GM21390 (cell line): ENCODE measurements at regions not wholly inside any gene's neighbourhood (a gene's known extent, or its start where the extent isn't known, plus 50 kb on each side); places are given as distances from the start of the nearest gene placed in this dataset.

Source experiments
- ATAC-seq: cut with Tn5 transposase; IDR thresholded peaks from one replicate; pipeline ENCODE4 v1.9.1; 2021; ENCODE audit not compliant: unreplicated experiment

DNA sequence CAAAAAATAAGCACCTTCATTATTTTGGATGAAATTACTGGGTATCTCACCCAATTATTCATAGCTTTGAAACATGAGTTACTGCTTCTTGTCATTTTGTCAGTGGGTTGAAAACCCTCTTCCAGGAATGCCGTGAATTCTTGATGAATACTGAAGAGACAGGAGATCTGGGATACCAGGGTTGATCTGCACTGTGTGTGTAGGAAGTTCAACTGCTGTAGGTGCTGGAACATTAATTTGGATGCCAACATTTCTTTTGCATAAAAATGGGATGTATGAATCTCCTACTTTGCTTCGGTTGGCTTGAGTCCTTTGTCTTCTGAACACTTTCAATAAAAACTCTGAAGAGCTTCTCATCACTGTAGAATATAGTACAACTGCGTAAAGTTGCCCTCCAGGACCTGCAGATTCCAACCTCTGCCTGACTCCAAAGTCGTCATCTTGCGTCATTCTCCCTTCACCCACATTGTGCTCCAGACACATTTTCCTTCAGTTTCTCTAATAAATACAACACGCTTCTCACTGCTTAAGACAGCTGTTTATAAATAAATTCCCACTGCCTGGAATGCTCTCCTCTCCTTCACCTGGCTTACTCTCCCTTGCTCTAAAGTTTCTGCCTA lies 312.7 kb upstream of the TGFBR2 start:
- no peak for ATAC-seq

- no peak for ATAC-seq
Observed at GRCh38 chr3:30294241-30294667, 312.1 kb upstream of the TGFBR2 start.

DNA sequence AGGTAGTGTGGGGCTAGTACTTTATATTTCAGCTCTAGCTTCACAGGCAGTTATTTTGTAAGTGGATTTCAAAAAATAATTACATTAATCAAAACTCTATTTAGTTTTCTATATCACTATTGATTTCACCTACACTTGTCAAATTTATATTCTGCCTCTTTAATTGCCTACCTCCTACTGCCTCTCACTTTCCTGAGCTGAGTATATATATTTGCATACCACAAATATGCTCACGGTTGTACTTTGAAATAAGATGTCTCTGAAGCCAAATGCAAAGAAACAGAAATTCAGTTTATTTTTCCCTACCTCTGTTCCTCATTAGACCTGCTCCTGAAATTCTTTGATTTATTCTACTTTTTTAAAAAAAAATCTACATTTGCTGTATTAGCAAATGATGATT lies 309.3 kb upstream of the TGFBR2 start:
- no peak for ATAC-seq

GRCh38 chr3:30299674-30300385 lies 306.6 kb upstream of the TGFBR2 start:
- ATAC-seq, result no peak

DNA sequence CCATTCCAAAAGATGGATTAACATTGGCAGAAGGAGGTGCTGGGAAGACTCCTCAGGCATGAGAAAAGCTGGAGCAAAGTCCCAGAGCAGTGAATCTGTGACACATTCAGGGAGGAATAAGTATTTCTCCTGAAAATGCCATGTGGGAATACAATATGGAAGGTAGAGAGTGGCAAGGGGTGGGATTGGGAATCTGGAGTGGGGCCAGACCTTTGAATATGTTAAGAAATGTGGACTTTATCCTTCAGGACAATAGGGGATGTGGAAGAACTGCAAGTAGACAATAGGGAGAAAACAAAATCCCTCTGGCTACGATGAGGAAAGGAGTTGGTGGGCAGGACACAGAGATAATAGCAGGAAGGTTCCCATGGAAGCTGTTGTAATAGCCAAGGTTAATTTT lies 305.6 kb upstream of the TGFBR2 start:
- no peak for ATAC-seq

- no peak for ATAC-seq
Observed at GRCh38 chr3:30302027-30302426, 304.4 kb upstream of the TGFBR2 start.

GRCh38 chr3:30303770-30304169 lies 302.6 kb upstream of the TGFBR2 start:
- ATAC-seq, result no peak

- no peak for ATAC-seq
Observed at GRCh38 chr3:30305021-30305420, 301.4 kb upstream of the TGFBR2 start.

DNA sequence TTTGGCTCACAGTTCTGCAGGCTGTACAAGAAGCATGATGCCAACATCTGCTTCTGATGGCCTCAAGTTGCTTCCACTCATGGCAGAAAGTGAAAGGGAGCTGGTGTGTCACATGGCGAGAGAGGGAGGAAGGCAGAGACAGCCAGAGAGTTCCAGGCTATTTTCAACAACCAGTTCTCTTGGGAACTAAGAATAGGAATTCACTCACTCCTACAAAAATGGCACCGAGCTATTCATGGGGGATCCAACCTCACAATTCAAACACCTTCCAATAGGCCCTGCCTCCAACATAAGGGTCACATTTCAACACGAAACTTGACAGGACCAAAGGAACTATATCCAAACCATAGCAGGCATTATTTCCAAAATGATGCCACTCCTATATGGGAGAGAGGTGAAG lies 299.5 kb upstream of the TGFBR2 start:
- ATAC-seq, result no peak

DNA sequence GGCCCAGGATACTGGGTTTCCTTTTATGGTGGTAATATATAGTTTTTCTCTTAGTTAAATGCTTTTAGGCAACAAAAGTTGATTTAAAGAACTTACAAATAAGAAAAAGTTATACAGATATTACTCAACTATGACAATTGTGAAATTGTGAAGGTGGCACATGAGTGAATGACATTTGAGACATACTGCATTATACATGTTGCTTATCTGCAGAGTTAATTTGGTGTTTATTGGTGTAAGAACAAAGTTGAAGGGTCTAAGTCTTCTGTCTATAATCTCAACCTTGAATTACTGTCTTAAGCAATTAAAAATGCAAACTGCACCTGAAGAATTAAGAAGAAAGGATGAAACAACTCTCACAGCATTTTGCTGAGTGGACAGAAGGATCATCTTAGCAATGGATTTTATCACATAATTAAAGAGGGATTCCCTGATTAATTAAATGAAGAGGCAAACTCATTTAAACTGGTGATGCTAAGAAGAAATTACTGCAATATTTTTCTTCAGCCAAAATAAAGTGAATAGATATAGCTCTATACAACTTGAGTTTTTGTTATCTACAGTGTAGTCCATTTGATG lies 298.9 kb upstream of the TGFBR2 start:
- ATAC-seq, result no peak

GRCh38 chr3:30308131-30308530 lies 298.3 kb upstream of the TGFBR2 start:
- ATAC-seq, result no peak

DNA sequence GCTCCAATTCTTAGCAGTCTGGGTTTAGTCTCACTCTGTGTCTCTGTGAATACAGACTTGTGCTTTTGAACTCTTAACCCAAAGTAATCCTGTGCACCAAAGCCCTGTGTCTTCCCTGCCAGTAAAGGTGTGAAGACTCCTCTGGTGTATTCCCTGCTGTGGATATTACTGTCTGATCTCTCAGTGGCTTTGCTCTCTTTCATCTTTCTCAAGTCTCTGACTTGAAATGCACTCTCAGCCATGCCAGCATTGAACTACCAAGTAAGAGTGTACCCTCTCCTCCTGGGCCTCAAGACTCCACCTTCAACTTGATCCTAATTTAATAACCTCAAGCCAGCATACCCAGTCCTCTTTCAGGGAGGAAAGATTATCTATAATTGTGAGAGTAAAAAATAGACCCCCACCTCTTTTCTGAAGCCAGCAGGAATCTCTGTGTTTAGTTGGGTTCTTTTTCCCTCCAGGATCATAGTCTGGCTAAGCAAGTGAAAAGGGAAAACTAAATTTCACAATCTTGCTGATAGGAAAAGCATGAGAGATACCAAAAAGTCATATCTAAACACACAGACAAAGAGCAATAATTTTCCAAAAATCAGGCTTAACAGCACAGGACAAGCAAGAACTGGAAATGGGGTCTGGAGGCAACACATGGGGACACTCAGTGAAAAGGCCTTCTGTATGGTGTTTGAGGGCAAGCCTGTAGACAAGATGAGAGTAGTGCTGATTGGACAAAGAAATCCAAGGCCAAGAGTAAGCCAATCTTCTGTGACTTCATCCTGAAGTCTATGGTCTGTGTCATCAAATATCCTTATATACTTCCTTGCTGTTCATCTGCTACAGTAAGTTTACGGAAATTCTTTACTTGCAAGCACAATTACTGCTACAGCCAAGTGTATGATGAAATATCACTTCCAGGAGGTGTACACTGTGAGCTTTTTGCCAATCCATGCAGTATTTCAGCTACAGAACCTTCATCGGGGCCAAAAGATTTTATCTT lies 296.1 kb upstream of the TGFBR2 start:
- ATAC-seq, result no peak

DNA sequence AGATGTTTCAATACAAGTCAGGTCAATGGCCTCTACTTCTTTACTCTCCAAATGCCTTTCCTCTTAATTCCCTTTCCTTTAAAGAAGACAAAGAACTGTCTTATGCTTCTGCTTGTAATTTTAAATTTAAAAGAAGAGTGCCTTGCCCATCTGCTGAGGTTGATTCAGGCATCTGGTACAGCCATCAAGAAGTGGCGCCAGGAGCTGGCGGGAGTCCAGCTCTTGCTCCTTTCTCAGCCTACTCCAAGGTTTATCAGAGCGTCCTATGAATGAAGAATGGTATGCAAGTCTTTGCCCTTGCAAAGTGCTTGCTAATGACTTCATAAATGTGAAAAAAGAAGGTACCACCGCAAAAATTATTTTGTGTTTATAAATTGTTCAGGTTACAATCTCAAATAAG lies 294.6 kb upstream of the TGFBR2 start:
- ATAC-seq, result no peak

- no peak for ATAC-seq
Observed at GRCh38 chr3:30313840-30314239, 292.6 kb upstream of the TGFBR2 start.

DNA sequence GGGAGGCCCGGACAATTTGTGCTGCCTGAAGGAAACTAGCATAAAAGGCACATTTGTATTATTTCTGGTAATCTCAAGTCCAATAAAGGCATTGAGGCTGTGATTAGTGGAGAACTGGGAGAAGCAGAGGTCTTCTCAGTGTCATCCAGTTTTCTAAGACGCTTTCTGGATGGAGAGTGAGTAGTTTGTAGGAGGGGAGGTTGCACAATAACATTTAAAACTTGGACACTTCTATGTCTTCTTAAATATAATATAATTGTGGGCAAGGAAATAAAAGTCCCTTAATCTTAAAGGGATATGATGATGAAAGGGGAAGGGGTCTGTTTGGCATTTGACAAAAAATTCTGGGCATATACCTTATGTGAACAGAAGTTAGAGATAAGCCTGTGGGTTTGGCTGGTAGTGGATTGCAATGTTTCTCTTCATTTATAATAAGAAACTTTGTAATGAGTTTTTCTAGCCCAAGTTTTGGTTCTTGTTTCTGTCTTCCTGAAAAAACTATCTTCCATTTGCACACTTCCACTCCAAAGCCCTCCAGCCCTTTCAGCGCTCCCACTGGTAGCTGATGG lies 291.6 kb upstream of the TGFBR2 start:
- no peak for ATAC-seq

DNA sequence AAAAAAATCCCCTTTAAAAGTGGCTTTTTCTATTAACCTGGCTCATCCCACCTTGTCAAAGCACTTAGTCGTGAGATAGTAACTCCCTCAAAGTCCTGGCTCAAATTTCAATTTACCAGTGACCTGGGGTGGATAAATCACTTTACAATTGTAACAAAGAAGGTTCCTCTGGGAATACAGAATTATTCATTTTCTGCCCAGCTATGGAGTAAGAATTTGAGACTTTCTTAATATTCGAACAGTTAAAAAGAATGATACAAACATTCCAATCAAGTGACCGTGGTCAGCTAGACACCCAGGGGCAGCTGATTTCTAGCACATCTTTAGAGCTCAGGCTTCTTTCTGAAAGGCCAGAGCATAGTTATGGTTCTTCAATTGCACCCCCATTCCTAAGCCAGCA lies 291.0 kb upstream of the TGFBR2 start:
- ATAC-seq, result no peak

DNA sequence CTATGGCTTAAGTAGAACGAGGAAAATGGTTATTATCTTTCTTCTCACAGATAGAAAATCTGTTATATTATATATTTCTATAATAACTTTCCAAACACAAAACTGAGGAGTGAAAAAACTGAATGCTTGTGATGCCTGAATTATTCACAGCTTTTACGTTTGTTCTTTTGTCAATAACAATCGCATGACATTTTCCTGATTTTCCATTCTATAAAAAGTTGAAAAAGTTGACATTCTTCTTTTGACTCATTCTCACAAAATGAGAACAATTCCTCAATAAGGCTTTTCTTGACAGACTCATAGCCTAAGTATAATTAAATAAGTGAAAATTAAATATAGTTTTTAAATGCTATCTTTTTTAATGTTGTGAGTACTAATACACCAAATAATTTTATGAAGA lies 288.8 kb upstream of the TGFBR2 start:
- no peak for ATAC-seq

DNA sequence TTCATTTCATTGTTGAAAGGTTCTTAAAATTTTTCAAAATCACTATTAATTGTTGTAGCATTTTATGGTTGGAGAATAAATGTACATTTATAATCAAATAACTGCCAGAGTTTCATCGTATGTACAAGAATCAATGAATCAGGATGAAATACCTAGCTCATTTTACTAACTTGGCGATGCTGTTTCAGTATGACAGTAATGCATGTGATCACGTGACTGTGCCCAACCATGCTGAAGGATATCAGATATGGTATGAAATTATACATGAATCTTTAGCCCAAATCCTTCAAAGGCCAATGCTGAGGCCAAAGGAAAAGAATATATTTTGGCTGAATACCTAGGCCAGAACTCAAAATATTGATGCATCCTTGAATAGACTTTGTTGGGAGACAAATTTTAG lies 288.3 kb upstream of the TGFBR2 start:
- ATAC-seq, result no peak

DNA sequence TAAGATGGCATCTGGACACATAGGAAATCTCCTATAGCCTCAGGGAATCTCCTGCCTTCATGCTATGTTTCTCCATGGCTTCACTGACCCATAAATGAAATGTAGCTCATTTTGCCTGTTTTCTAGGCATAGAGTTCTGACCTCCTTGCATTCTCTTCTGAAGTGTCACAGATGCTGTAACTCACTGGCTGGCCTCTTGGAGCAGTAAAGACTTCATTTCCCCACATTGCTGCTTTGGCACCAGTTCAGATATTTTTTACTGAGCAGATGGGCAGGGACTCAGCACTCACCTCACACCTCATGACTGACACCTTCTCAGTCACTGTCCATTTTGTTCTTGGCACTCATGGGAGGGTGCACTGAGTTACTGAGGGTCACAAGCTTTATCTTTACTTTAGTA lies 286.7 kb upstream of the TGFBR2 start:
- ATAC-seq, result no peak

- ATAC-seq, result no peak
Observed at GRCh38 chr3:30320392-30320791, 286.0 kb upstream of the TGFBR2 start.

DNA sequence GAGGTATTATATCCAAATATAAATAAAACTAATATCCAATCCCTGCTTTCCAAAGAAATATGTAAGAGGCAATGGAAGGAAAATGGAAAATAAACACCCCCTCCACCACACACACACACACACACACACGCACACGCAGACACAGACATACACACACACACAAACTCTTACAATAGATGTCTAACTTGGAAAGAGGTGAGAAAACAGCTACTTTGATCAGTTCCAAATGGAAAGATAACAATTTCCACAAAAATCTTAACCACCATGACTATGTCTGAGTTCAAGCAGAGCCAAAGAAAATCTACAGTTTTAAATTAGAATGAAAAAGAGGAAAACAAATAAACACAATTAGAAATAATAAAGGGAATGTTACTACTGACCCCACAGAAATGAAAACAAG lies 285.3 kb upstream of the TGFBR2 start:
- ATAC-seq, result no peak
